H1 (cell line): ENCODE measurements at regions not wholly inside any gene's neighbourhood (a gene's known extent, or its start where the extent isn't known, plus 50 kb on each side); places are given as distances from the start of the nearest gene placed in this dataset.

Source experiments
- CTCF ChIA-PET: fragments of 300-600 bp; sonication (Branson Sonifier 250); formaldehyde crosslinking; loops from one replicate; lab custom pipeline; 2021; ENCODE audit not compliant: partially characterized antibody; lab: Charles Lee
- POLR2A ChIA-PET: fragments of 300-600 bp; sonication (Branson Sonifier 250); formaldehyde crosslinking; loops from one replicate; lab custom pipeline; 2021; ENCODE audit warnings: inconsistent platforms; ENCODE audit not compliant: partially characterized antibody; lab: Charles Lee
- DNase-seq, 2 experiments: peaks; one replicate each; pipeline versions ENCODE4 v3.0.0 to v3.0.0-alpha.2; 2010 to 2022; ENCODE audit warnings: low spot score in 2 of 2, low read depth in 1 of 2, mixed read lengths in 1 of 2
- FAIRE-seq: peaks from 2 replicates; lab custom pipeline; 2011; peaks lifted over from hg19 to GRCh38; lab: Jason Lieb, UNC
- H2AFZ ChIP-seq: 2 replicates; pipeline ENCODE4 v1.8.1; 2012; ENCODE audit warnings: low read length, inconsistent platforms
- H2AK5ac ChIP-seq: 2 replicates; pipeline ENCODE4 v1.6.1; 2013; ENCODE audit warnings: low read depth, low read length
- H2BK120ac ChIP-seq: replicated peaks from 2 replicates; pipeline ENCODE3; 2013; ENCODE audit warnings: low read depth, low read length, inconsistent platforms
- H2BK12ac ChIP-seq: 2 replicates; pipeline ENCODE4 v1.6.1; 2013; ENCODE audit warnings: low read depth, low read length
- H2BK15ac ChIP-seq: 2 replicates; pipeline ENCODE4 v1.6.1; 2013; ENCODE audit warnings: low read length
- H2BK20ac ChIP-seq: 2 replicates; pipeline ENCODE4 v1.6.1; 2013; ENCODE audit warnings: low read length
- H2BK5ac ChIP-seq: 2 replicates; pipeline ENCODE4 v1.6.1; 2013; ENCODE audit warnings: low read depth, low read length
- H3K14ac ChIP-seq: 2 replicates; pipeline ENCODE4 v1.6.1; 2013; ENCODE audit warnings: inconsistent platforms; ENCODE audit not compliant: insufficient read length
- H3K18ac ChIP-seq: 2 replicates; pipeline ENCODE4 v1.6.1; 2013; ENCODE audit warnings: low read length; ENCODE audit errors: extremely low read depth
- H3K23ac ChIP-seq: 2 replicates; pipeline ENCODE4 v1.6.1; 2013; ENCODE audit warnings: inconsistent platforms; ENCODE audit not compliant: insufficient read length
- H3K23me2 ChIP-seq: 2 replicates; pipeline ENCODE4 v1.6.1; 2013; ENCODE audit warnings: low read depth, low read length
- H3K27ac ChIP-seq: 2 replicates; pipeline ENCODE4 v1.6.1; 2011; ENCODE audit warnings: low read depth, low read length, inconsistent platforms
- H3K27me3 ChIP-seq, 4 experiments: replicated peaks in 1 of 4; 1 replicate in 1 of 4; 2 replicates in 3 of 4; pipeline versions ENCODE4 v1.6.1 to v1.8.1; 2011 to 2013; ENCODE audit warnings: low read length in 3 of 4, mild to moderate bottlenecking in 3 of 4, inconsistent platforms in 2 of 4, mixed read lengths in 2 of 4, moderate library complexity in 1 of 4; ENCODE audit not compliant: control insufficient read depth in 3 of 4, insufficient read depth in 3 of 4; ENCODE audit errors: extremely low read depth in 1 of 4
- H3K36me3 ChIP-seq, 4 experiments: 2 replicates each; pipeline versions ENCODE4 v1.6.1 to v1.8.1; 2011 to 2013; ENCODE audit warnings: mild to moderate bottlenecking in 4 of 4, low read length in 3 of 4, moderate library complexity in 2 of 4, control low read depth in 1 of 4, inconsistent platforms in 1 of 4; ENCODE audit not compliant: insufficient read depth in 4 of 4, control insufficient read depth in 2 of 4
- H3K4ac ChIP-seq: replicated peaks from 2 replicates; pipeline ENCODE3; 2013; ENCODE audit warnings: low read length, low read depth, mixed read lengths, inconsistent platforms; ENCODE audit not compliant: insufficient read length
- H3K4me1 ChIP-seq, 4 experiments: replicated peaks in 1 of 4; 1 replicate in 1 of 4; 2 replicates in 3 of 4; pipeline versions ENCODE4 v1.6.1 to v1.8.1; 2011 to 2013; ENCODE audit warnings: low read length in 3 of 4, inconsistent platforms in 2 of 4, mixed read lengths in 1 of 4; ENCODE audit not compliant: insufficient read depth in 4 of 4, control insufficient read depth in 3 of 4
- H3K4me2 ChIP-seq, 2 experiments: 2 replicates each; pipeline versions ENCODE4 v1.6.1 to v1.8.1; 2011 to 2013; ENCODE audit warnings: low read depth in 2 of 2, low read length in 2 of 2, control low read depth in 1 of 2, inconsistent platforms in 1 of 2, mild to moderate bottlenecking in 1 of 2; ENCODE audit not compliant: insufficient read depth in 1 of 2
- H3K4me3 ChIP-seq, 4 experiments: fragments of 200-600, 300-600 bp in 1 of 4; sonication (generic), shearing (Covaris generic), sonication (Bioruptor Twin) in 1 of 4; 2 replicates each; pipeline versions ENCODE4 v1.5.1 to v1.8.1; 2011 to 2016; ENCODE audit warnings: low read length in 4 of 4, low read depth in 3 of 4, control low read depth in 2 of 4, inconsistent platforms in 2 of 4, mild to moderate bottlenecking in 2 of 4, mixed read lengths in 1 of 4, moderate library complexity in 1 of 4; ENCODE audit not compliant: insufficient read depth in 2 of 4; ENCODE audit errors: extremely low read depth in 1 of 4
- H3K56ac ChIP-seq: replicated peaks from 2 replicates; pipeline ENCODE3; 2013; ENCODE audit warnings: low read depth, mild to moderate bottlenecking, mixed read lengths, low read length, inconsistent platforms; ENCODE audit not compliant: insufficient read length
- H3K79me1 ChIP-seq: 2 replicates; pipeline ENCODE4 v1.6.1; 2013; ENCODE audit warnings: low read depth, low read length, control low read depth
- H3K79me2 ChIP-seq, 2 experiments: 2 replicates each; pipeline versions ENCODE4 v1.6.1 to v1.8.1; 2012 to 2013; ENCODE audit warnings: low read length in 2 of 2, mild to moderate bottlenecking in 2 of 2, inconsistent platforms in 1 of 2; ENCODE audit not compliant: insufficient read depth in 2 of 2, control insufficient read depth in 1 of 2
- H3K9ac ChIP-seq, 4 experiments: replicated peaks in 1 of 4; 1 replicate in 1 of 4; 2 replicates in 3 of 4; pipeline versions ENCODE4 v1.6.1 to v1.8.1; 2011 to 2013; ENCODE audit warnings: low read depth in 3 of 4, low read length in 3 of 4, control low read depth in 2 of 4, mild to moderate bottlenecking in 2 of 4, moderate library complexity in 2 of 4, inconsistent platforms in 1 of 4; ENCODE audit errors: extremely low read depth in 1 of 4
- H3K9me3 ChIP-seq, 2 experiments: 2 replicates each; pipeline versions ENCODE4 v1.6.1 to v1.8.1; 2012 to 2013; ENCODE audit warnings: mild to moderate bottlenecking in 2 of 2, moderate library complexity in 2 of 2, control low read depth in 1 of 2, inconsistent platforms in 1 of 2, low read depth in 1 of 2, low read length in 1 of 2, mixed read lengths in 1 of 2; ENCODE audit not compliant: insufficient read depth in 2 of 2
- H4K20me1 ChIP-seq, 2 experiments: replicated peaks in 1 of 2; 2 replicates each; pipeline versions ENCODE3 to v1.8.1; 2011 to 2013; ENCODE audit warnings: inconsistent platforms in 2 of 2, low read length in 2 of 2, mild to moderate bottlenecking in 1 of 2; ENCODE audit not compliant: insufficient read depth in 2 of 2, control insufficient read depth in 1 of 2
- H4K5ac ChIP-seq: 2 replicates; pipeline ENCODE4 v1.6.1; 2013; ENCODE audit warnings: low read length, low read depth, mixed read lengths, inconsistent platforms; ENCODE audit not compliant: insufficient read length
- H4K8ac ChIP-seq: 2 replicates; pipeline ENCODE4 v1.8.0; 2013; ENCODE audit warnings: mild to moderate bottlenecking, moderate library complexity, low read length, inconsistent platforms; ENCODE audit not compliant: insufficient read depth; ENCODE audit errors: extremely low read depth
- H4K91ac ChIP-seq: replicated peaks from 2 replicates; pipeline ENCODE3; 2013; ENCODE audit warnings: low read length, mixed read lengths, inconsistent platforms; ENCODE audit not compliant: insufficient read length
- BRCA1 ChIP-seq: IDR thresholded peaks from 2 replicates; pipeline ENCODE4 v1.6.1; 2012; ENCODE audit warnings: low read depth, low read length, improper control_type of control experiment
- E2F6 ChIP-seq: IDR thresholded peaks from 2 replicates; pipeline ENCODE4 v1.6.1; 2012; ENCODE audit warnings: inconsistent platforms
- EZH2 ChIP-seq: fragments of 200-600 bp; sonication (generic); IDR thresholded peaks from 2 replicates; pipeline ENCODE4 v1.7.1; 2012; ENCODE audit warnings: low read depth, mild to moderate bottlenecking, moderate library complexity, low read length, inconsistent platforms; ENCODE audit not compliant: severe bottlenecking
- KDM1A ChIP-seq: fragments of 200-600, 300-600 bp; sonication (generic); IDR thresholded peaks from 2 replicates; pipeline ENCODE4 v1.7.1; 2016; ENCODE audit warnings: mild to moderate bottlenecking, low read length, borderline replicate concordance
- KDM4A ChIP-seq: IDR thresholded peaks from one replicate; pipeline ENCODE4 v1.7.1; 2012; ENCODE audit warnings: low read depth, mild to moderate bottlenecking, moderate library complexity, low read length, inconsistent platforms; ENCODE audit not compliant: severe bottlenecking
- KDM5A ChIP-seq: fragments of 200-600 bp; IDR thresholded peaks from 2 replicates; pipeline ENCODE4 v1.7.1; 2012; ENCODE audit warnings: mild to moderate bottlenecking, low read length, inconsistent platforms, mixed read lengths
- POU5F1 ChIP-seq: IDR thresholded peaks from 2 replicates; pipeline ENCODE4 v1.6.1; 2011; ENCODE audit warnings: low read depth, mild to moderate bottlenecking, low read length, moderate library complexity
- RBBP5 ChIP-seq: IDR thresholded peaks from 2 replicates; pipeline ENCODE4 v1.7.1; 2012; ENCODE audit warnings: low read depth, mild to moderate bottlenecking, inconsistent platforms, low read length, moderate library complexity, borderline replicate concordance
- SAP30 ChIP-seq: fragments of 300-600 bp; sonication (generic); IDR thresholded peaks from 2 replicates; pipeline ENCODE4 v1.7.1; 2012; ENCODE audit warnings: low read length, moderate library complexity, mild to moderate bottlenecking, inconsistent platforms; ENCODE audit not compliant: insufficient read depth, insufficient replicate concordance
- SIRT6 ChIP-seq: IDR thresholded peaks from one replicate; pipeline ENCODE4 v1.7.1; 2012; ENCODE audit warnings: low read length, inconsistent platforms
- TBP ChIP-seq: IDR thresholded peaks from 2 replicates; pipeline ENCODE4 v1.6.1; 2011; ENCODE audit warnings: low read depth, low read length, improper control_type of control experiment
- TEAD4 ChIP-seq: IDR thresholded peaks from 2 replicates; pipeline ENCODE4 v1.6.1; 2012; ENCODE audit warnings: low read depth, low read length, inconsistent platforms, mixed read lengths
- USF2 ChIP-seq: IDR thresholded peaks from 2 replicates; pipeline ENCODE4 v1.6.1; 2011; ENCODE audit warnings: low read length, improper control_type of control experiment

- Histone ChIP-seq H3K36me3 (no peaks in the 10 kb centered on the region), H3K14ac (no peak overlapping the region)
- TF ChIP-seq E2F6: no peak
- TF ChIP-seq POU5F1: no peak
- TF ChIP-seq TEAD4: no peak
- no peak for TF ChIP-seq SIRT6
- no peak for TF ChIP-seq KDM4A
- no peak for TF ChIP-seq TBP
- TF ChIP-seq RBBP5: no peak
- TF ChIP-seq SAP30: no peak
- TF ChIP-seq USF2: no peak
- no peak for TF ChIP-seq EZH2
- no peak for TF ChIP-seq KDM1A
- TF ChIP-seq BRCA1: no peak
- TF ChIP-seq KDM5A: no peak
- TF ChIP-seq, all 59 proteins: peak for 0
- no peaks in the 10 kb centered on the region for H3K27me3 ChIP-seq
- H2BK120ac ChIP-seq: no peak overlapping the region
- no peak for FAIRE-seq
- no peak overlapping the region for H3K4me3 ChIP-seq
- no peaks in the 10 kb centered on the region for H4K20me1 ChIP-seq
- no peaks in the 10 kb centered on the region for H3K79me1 ChIP-seq
- H3K9ac ChIP-seq: no peak overlapping the region
- H3K27ac ChIP-seq: no peak overlapping the region
- H2BK20ac ChIP-seq: no peak overlapping the region
- ChIA-PET CTCF (interaction anchor here (1.3 kb wide), 1 partner anchor 298 kb away, joined by 4 read pairs; no protein-coding TSS in a partner anchor), POLR2A (no interaction called here)
- H4K5ac ChIP-seq: no peak overlapping the region
- H3K79me2 ChIP-seq: no peaks in the 10 kb centered on the region
- no peak overlapping the region for H2BK5ac ChIP-seq
- no peak overlapping the region for H3K18ac ChIP-seq
- no peak overlapping the region for H2BK15ac ChIP-seq
- H3K56ac ChIP-seq: no peak overlapping the region
- no peak overlapping the region for H4K91ac ChIP-seq
- H3K9me3 ChIP-seq: no peaks in the 10 kb centered on the region
- no peak overlapping the region for H2AK5ac ChIP-seq
- no peak overlapping the region for H3K23ac ChIP-seq
- no peak for DNase-seq
- H2AFZ ChIP-seq: no peak overlapping the region
- H2BK12ac ChIP-seq: no peak overlapping the region
- no peaks in the 10 kb centered on the region; the same call in 1 of the 2 replicates for H3K23me2 ChIP-seq
- H4K8ac ChIP-seq: no peak overlapping the region
- no peaks in the 10 kb centered on the region for H3K4me1 ChIP-seq
- no peak overlapping the region for H3K4me2 ChIP-seq
- H3K4ac ChIP-seq: no peak overlapping the region
Measured at GRCh38 chr11:30650266-30650665, 64.1 kb upstream of the MPPED2 start.
